ENCODE measurements at regions not wholly inside any gene's neighbourhood (a gene's known extent, or its start where the extent isn't known, plus 50 kb on each side); places are given as distances from the start of the nearest gene placed in this dataset.
A peak's percentile ranks its signal among the peaks of the same experiment; 100 is the strongest.

DNA sequence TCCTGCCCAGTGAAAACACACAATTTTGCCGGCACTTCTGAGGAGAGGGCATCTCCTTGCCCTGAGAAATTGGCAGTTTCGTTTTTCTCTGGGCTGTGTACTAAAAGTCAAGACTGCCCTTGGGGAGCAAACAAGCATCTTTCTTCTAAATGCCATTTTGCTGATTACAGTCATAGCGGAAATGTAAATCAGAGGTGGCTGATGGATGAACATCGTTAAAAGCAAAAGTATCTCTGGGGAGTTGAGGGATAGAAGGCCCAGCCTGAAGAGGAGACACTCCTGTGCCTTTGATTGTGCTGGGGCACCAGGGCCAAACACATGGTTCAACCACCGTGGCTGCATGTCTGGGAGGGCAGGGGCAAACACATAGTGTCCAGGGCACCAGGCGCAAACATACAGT is 49.8 kb downstream of the ABCC12 start:
- no peaks in the 10 kb centered on the region for H3K27me3 ChIP-seq
- no peaks in the 10 kb centered on the region for H3K36me3 ChIP-seq
- no peak overlapping the region for H3K27ac ChIP-seq
- DNase-seq: no peak
- H3K4me3 ChIP-seq (replicated peaks in 1 of 3): no peak overlapping the region
- TF ChIP-seq, protein P1, sequence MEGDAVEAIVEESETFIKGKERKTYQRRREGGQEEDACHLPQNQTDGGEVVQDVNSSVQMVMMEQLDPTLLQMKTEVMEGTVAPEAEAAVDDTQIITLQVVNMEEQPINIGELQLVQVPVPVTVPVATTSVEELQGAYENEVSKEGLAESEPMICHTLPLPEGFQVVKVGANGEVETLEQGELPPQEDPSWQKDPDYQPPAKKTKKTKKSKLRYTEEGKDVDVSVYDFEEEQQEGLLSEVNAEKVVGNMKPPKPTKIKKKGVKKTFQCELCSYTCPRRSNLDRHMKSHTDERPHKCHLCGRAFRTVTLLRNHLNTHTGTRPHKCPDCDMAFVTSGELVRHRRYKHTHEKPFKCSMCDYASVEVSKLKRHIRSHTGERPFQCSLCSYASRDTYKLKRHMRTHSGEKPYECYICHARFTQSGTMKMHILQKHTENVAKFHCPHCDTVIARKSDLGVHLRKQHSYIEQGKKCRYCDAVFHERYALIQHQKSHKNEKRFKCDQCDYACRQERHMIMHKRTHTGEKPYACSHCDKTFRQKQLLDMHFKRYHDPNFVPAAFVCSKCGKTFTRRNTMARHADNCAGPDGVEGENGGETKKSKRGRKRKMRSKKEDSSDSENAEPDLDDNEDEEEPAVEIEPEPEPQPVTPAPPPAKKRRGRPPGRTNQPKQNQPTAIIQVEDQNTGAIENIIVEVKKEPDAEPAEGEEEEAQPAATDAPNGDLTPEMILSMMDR (IDR thresholded peaks at IDR 0.05): no peak
- no peak for TF ChIP-seq POLR2A (IDR thresholded peaks at IDR 0.05)
- WGBS, 2 donors: 91 to 96% methylated on average over 6 of the region's 6 CpGs
- intact Hi-C loops (cut with DNase I): no loop called here
- no peaks in the 10 kb centered on the region for H3K9me3 ChIP-seq
- H3K4me1 ChIP-seq: peaks cover 12 to 15% of the 10 kb centered on the region in 2 donors

DNA sequence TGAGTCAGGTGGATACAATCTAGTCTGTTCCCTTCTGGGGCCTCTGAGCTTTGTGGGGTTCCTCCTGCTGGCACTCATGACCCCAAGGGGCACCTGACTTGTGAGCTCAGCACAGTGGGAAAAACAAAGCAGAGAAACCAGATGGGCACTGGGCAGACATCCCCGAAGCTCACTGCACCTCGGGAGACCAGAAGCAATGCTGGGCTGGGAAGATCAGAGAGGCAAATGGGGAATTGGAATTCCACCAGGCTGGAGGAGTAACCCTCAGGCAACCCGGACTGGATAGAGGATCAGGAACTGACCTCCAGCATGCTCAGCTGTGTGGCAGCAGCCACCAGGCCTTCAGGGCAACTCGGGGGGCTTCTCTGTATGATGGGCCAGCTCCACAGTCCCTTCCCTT is 50.3 kb downstream of the ABCC12 start:
- Histone ChIP-seq H3K36me3 (no peaks in the 10 kb centered on the region), H3K9me3 (no peaks in the 10 kb centered on the region), H3K4me1 (peaks cover 15 to 19% of the 10 kb centered on the region in 2 donors), H3K27ac (no peak overlapping the region), H3K4me3 (replicated peaks in 1 of 3) (no peak overlapping the region), H3K27me3 (no peaks in the 10 kb centered on the region)
- TF ChIP-seq, protein P1 (IDR thresholded peaks at IDR 0.05): no peak
- TF ChIP-seq POLR2A (IDR thresholded peaks at IDR 0.05): no peak
- intact Hi-C loops (cut with DNase I): no loop called here
- WGBS, 2 donors: 85 to 90% methylated on average over 3 to 4 of the region's 4 CpGs
- DNase-seq: no peak

DNA sequence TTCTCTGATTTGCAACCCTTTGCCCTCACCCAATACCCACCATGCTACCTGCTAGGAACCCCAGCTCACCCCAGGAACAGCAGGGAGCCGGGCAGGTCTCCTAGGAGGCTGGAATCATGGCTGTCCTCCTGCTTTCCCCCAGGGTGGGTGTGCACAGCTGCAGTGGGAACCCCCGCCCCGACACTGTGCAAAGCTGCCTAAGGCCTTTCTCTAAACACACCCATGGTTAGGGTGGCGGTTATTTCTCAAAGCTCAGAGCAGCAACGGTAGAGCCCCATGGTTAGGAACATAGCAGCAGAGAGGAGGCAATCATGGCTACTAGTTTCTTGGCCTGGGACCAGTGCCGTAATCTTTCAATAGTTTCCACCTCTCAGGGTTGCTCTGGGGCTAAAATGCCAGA is 52.2 kb downstream of the ABCC12 start:
- Histone ChIP-seq H3K9me3 (no peaks in the 10 kb centered on the region), H3K36me3 (no peaks in the 10 kb centered on the region), H3K4me1 (peaks cover 15 to 19% of the 10 kb centered on the region in 2 donors), H3K27me3 (no peaks in the 10 kb centered on the region), H3K4me3 (replicated peaks in 1 of 3) (no peak overlapping the region), H3K27ac (no peak overlapping the region)
- TF ChIP-seq, protein P1 (IDR thresholded peaks at IDR 0.05): no peak
- no peak for TF ChIP-seq POLR2A (IDR thresholded peaks at IDR 0.05)
- WGBS, 2 donors: 79 to 93% methylated on average over 4 to 6 of the region's 6 CpGs
- intact Hi-C loops (cut with DNase I): no loop called here
- no peak for DNase-seq

DNA sequence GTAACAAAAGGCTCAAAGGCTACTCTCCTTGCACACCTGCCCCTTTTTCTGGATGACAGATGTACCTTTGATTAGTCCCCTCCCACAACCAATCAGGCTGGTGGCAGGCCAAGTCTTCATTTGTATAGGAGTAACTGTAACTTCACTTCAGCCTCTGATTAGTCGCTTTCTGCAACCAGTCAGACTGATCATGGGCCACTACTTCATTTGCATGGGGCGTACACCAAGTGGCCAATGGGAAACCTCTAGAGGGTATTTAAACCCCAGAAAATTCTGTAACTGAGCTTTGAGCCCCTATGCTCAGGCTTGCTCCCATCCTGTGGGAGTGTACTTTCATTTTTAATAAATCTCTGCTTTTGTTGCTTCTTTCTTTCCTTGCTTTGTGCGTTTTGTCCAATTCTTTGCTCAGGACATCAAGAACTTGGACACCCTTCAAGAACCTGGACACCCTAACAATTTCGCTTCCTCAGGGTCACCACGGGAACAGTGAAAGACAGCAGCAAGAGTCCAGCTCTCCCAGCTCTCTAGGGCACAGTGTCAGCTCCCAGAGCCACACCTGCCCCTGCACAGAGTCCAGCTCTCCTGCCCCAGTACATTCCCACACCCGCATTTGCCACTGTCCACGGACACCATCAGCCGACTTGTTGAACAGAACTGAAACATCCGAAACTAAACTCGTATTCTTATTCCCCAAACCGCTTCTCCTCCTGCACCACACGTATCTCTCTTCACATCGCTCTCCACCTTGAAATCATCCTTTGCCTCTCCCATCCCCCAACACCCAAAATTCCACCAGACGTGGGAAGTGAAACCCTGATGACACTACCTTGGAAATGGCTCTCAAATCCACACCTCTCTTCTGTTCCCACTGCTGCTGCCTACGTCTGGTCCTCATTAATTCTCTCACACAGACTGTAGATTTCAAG is 53.4 kb downstream of the ABCC12 start:
- TF ChIP-seq POLR2A (IDR thresholded peaks at IDR 0.05): no peak
- TF ChIP-seq, protein P1 (IDR thresholded peaks at IDR 0.05): no peak
- Histone ChIP-seq H3K4me3 (replicated peaks in 1 of 3) (no peak overlapping the region), H3K4me1 (peaks cover 15 to 19% of the 10 kb centered on the region in 2 donors), H3K27ac (no peak overlapping the region), H3K9me3 (no peaks in the 10 kb centered on the region), H3K27me3 (no peaks in the 10 kb centered on the region), H3K36me3 (no peaks in the 10 kb centered on the region)
- intact Hi-C loops (cut with DNase I): no loop called here
- DNase-seq: no peak
- 83 to 86% methylated on average over 15 of the region's 15 CpGs for WGBS, 2 donors

DNA sequence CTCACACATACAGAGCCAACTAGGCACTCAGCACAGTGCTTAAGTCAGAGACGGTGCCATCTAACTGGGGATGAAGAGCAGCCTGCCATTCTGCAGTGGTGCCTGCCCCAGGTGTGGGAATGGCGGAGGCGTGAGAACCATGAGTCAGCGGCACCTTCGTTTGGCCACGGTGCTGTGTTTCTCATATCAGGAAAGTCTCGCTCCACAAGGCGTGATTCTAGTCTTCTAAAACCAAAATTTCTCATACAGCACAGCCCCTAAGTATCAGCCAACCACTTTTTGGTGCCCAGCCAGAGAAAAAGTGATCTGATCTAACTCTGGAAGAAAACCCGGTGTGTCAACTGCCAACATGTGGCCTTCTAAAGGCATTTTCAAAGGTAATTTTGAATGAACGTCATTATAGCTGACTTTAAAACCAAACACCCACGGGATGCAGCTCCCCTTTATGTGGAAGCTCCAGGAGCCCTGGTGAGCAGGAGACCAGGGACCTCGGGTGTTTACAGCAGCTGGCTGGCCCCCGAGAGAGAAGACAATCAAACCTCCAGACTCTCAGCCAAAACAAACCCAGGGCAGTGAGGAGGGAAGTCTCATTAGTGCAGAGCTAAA is 54.6 kb downstream of the ABCC12 start:
- DNase-seq: peak; percentile 23 to 34
- intact Hi-C loops (cut with DNase I): no loop called here
- no peak overlapping the region for H3K4me3 ChIP-seq (replicated peaks in 1 of 3)
- WGBS, 2 donors: 46 to 56% methylated on average over 13 of the region's 13 CpGs
- peak overlapping the region in 2 of 3 donors; percentile 34 to 43 for H3K27ac ChIP-seq
- peaks cover 15 to 19% of the 10 kb centered on the region in 2 donors for H3K4me1 ChIP-seq
- no peaks in the 10 kb centered on the region for H3K27me3 ChIP-seq
- no peaks in the 10 kb centered on the region for H3K36me3 ChIP-seq
- H3K9me3 ChIP-seq: no peaks in the 10 kb centered on the region
- TF ChIP-seq, protein P1 (IDR thresholded peaks at IDR 0.05): no peak
- no peak for TF ChIP-seq POLR2A (IDR thresholded peaks at IDR 0.05)
